ENCODE measurements at regions not wholly inside any gene's neighbourhood (a gene's known extent, or its start where the extent isn't known, plus 50 kb on each side); places are given as distances from the start of the nearest gene placed in this dataset. TPM values are rescaled to one million over a fixed set of nuclear protein-coding genes. Genes with fewer than 3 reads are reported as not detected.

DNA sequence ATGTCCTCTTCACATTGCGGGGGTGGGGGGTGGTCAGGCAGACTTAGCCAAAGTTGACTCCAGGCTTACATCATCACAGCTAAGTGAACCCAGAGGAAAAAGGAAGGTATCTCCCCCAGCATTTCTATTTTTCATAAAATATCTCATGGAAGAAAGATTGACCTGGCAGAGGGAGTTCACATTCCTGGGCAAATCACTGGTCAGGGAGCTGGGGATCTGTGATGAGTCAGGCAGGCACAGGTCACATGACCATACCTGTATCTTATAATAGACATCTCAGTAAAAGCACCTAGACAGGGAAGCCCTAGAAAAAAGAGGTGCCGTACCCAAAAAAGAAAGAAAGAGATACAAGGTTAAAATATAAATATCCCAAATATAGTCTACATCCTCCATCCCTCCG lies 57.3 kb upstream of the WWC1 start:
- no peak for DNase-seq
- H3K23ac ChIP-seq (ENCODE audit: low read length in 2 of 2): no peak overlapping the region
- no peaks in the 10 kb centered on the region for H3K4me1 ChIP-seq (ENCODE audit: control insufficient read depth, insufficient read depth, low read depth, low read length)
- peaks cover 4% of the 10 kb centered on the region for H3K9me3 ChIP-seq (ENCODE audit: control insufficient read depth, low read length)
- H2AK5ac ChIP-seq (ENCODE audit: low read length, severe bottlenecking): no peak overlapping the region
- H2AFZ ChIP-seq (ENCODE audit: low read depth, low read length): no peak overlapping the region
- no peak overlapping the region for H3K4me3 ChIP-seq (ENCODE audit: insufficient read depth in 1 of 2, low read depth in 1 of 2, low read length in 2 of 2)
- H3K27me3 ChIP-seq (ENCODE audit: control insufficient read depth in 1 of 2, insufficient read depth in 1 of 2, low read length in 2 of 2): peaks cover 0 to 29% of the 10 kb centered on the region in 2 experiments
- no peak overlapping the region for H4K91ac ChIP-seq (ENCODE audit: low read length)
- no peak overlapping the region for H3K18ac ChIP-seq (ENCODE audit: low read depth in 1 of 2, low read length in 2 of 2)
- no peak overlapping the region for H2BK12ac ChIP-seq (ENCODE audit: low read length in 2 of 2)
- H3K14ac ChIP-seq (ENCODE audit: low read length in 2 of 2): no peak overlapping the region
- no peak overlapping the region for H2BK120ac ChIP-seq (ENCODE audit: low read depth, low read length)
- no peak overlapping the region for H2BK15ac ChIP-seq (ENCODE audit: low read depth, poor library complexity, severe bottlenecking)
- H3K36me3 ChIP-seq (ENCODE audit: control insufficient read depth in 1 of 2, insufficient read depth in 2 of 2, low read depth in 1 of 2, low read length in 2 of 2): peaks cover 0 to 25% of the 10 kb centered on the region in 2 experiments
- WGBS: 87% methylated on average over 2 of the region's 3 CpGs
- H3K4me2 ChIP-seq (ENCODE audit: low read length, poor library complexity, severe bottlenecking): no peak overlapping the region
- no peak overlapping the region for H2BK5ac ChIP-seq (ENCODE audit: low read depth, low read length, poor library complexity, severe bottlenecking)
- no peak overlapping the region for H4K8ac ChIP-seq (ENCODE audit: low read length)
- no peak overlapping the region for H3K9ac ChIP-seq (ENCODE audit: low read length)
- no peaks in the 10 kb centered on the region for H3K79me1 ChIP-seq (replicated peaks; ENCODE audit: low read length, poor library complexity, severe bottlenecking)
- no peak overlapping the region for H3K4ac ChIP-seq (ENCODE audit: low read depth in 1 of 2, low read length in 2 of 2)
- H3K27ac ChIP-seq (ENCODE audit: low read length, poor library complexity, severe bottlenecking): no peak overlapping the region

DNA sequence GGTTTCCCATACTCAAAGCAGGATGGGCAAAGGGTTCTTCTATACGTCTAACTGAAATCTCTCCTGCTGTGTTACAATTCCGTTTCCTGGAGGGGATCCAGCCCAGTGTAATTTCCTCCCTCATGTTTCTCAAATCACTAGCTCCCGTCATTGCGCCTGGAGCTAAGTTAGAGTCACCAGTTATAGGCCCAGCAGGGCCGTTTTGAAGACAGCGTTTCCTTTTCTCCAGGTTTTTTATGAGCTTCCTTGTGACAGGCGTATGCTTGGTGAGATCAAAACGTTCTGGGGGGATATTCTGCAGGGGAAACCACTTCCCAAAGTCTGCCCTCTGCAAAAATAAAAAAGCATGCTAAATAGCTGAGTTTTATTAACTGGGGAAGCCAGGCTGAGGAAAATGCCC lies 53.0 kb upstream of the WWC1 start:
- H3K4me2 ChIP-seq (ENCODE audit: low read length, poor library complexity, severe bottlenecking): no peak overlapping the region
- no peak overlapping the region for H2AK5ac ChIP-seq (ENCODE audit: low read length, severe bottlenecking)
- no peak overlapping the region for H2BK5ac ChIP-seq (ENCODE audit: low read depth, low read length, poor library complexity, severe bottlenecking)
- H3K23ac ChIP-seq (ENCODE audit: low read length in 2 of 2): no peak overlapping the region
- no peaks in the 10 kb centered on the region for H3K79me1 ChIP-seq (replicated peaks; ENCODE audit: low read length, poor library complexity, severe bottlenecking)
- H3K36me3 ChIP-seq (ENCODE audit: control insufficient read depth in 1 of 2, insufficient read depth in 2 of 2, low read depth in 1 of 2, low read length in 2 of 2): no peaks in the 10 kb centered on the region
- no peak overlapping the region for H3K18ac ChIP-seq (ENCODE audit: low read depth in 1 of 2, low read length in 2 of 2)
- H4K8ac ChIP-seq (ENCODE audit: low read length): no peak overlapping the region
- no peak for DNase-seq
- H2BK12ac ChIP-seq (ENCODE audit: low read length in 2 of 2): no peak overlapping the region
- no peak overlapping the region for H4K91ac ChIP-seq (ENCODE audit: low read length)
- H3K4ac ChIP-seq (ENCODE audit: low read depth in 1 of 2, low read length in 2 of 2): no peak overlapping the region
- no peak overlapping the region for H3K4me3 ChIP-seq (ENCODE audit: insufficient read depth in 1 of 2, low read depth in 1 of 2, low read length in 2 of 2)
- H3K27ac ChIP-seq (ENCODE audit: low read length, poor library complexity, severe bottlenecking): no peak overlapping the region
- no peaks in the 10 kb centered on the region for H3K4me1 ChIP-seq (ENCODE audit: control insufficient read depth, insufficient read depth, low read depth, low read length)
- no peak overlapping the region for H3K9ac ChIP-seq (ENCODE audit: low read length)
- H3K9me3 ChIP-seq (ENCODE audit: control insufficient read depth, low read length): peaks cover under 1% of the 10 kb centered on the region
- WGBS: 33% methylated on average over 5 of the region's 8 CpGs
- no peak overlapping the region for H2AFZ ChIP-seq (ENCODE audit: low read depth, low read length)
- no peak overlapping the region for H2BK120ac ChIP-seq (ENCODE audit: low read depth, low read length)
- peaks cover 0 to 12% of the 10 kb centered on the region in 2 experiments for H3K27me3 ChIP-seq (ENCODE audit: control insufficient read depth in 1 of 2, insufficient read depth in 1 of 2, low read length in 2 of 2)
- H3K14ac ChIP-seq (ENCODE audit: low read length in 2 of 2): no peak overlapping the region
- H2BK15ac ChIP-seq (ENCODE audit: low read depth, poor library complexity, severe bottlenecking): no peak overlapping the region

DNA sequence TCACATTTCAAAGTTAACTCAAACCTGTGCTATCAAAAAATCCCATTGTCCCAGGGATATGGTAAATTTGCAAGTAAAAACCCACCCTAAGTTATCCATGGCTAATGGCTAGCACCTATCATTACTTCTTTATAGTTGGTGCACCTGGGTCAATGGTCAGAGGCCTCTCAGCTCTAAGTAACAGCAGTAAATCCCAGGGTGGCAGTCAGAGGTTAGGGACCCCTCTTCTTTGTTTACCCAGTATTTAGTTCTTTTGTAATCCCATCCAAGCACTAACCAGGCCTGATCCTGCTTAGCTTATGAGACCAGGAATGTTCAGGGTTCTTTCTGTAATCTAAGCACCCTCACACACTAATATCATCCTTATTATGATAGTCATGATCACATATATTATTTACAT lies 52.1 kb upstream of the WWC1 start:
- no peak overlapping the region for H4K8ac ChIP-seq (ENCODE audit: low read length)
- H3K23ac ChIP-seq (ENCODE audit: low read length in 2 of 2): no peak overlapping the region
- H3K27me3 ChIP-seq (ENCODE audit: control insufficient read depth in 1 of 2, insufficient read depth in 1 of 2, low read length in 2 of 2): peaks cover 0 to 7% of the 10 kb centered on the region in 2 experiments
- H2BK15ac ChIP-seq (ENCODE audit: low read depth, poor library complexity, severe bottlenecking): no peak overlapping the region
- no peaks in the 10 kb centered on the region for H3K79me1 ChIP-seq (replicated peaks; ENCODE audit: low read length, poor library complexity, severe bottlenecking)
- no peak overlapping the region for H2AK5ac ChIP-seq (ENCODE audit: low read length, severe bottlenecking)
- no peak overlapping the region for H3K4me3 ChIP-seq (ENCODE audit: insufficient read depth in 1 of 2, low read depth in 1 of 2, low read length in 2 of 2)
- H2BK120ac ChIP-seq (ENCODE audit: low read depth, low read length): no peak overlapping the region
- H3K27ac ChIP-seq (ENCODE audit: low read length, poor library complexity, severe bottlenecking): no peak overlapping the region
- no peak overlapping the region for H3K18ac ChIP-seq (ENCODE audit: low read depth in 1 of 2, low read length in 2 of 2)
- H2AFZ ChIP-seq (ENCODE audit: low read depth, low read length): no peak overlapping the region
- no peaks in the 10 kb centered on the region for H3K4me1 ChIP-seq (ENCODE audit: control insufficient read depth, insufficient read depth, low read depth, low read length)
- H3K4ac ChIP-seq (ENCODE audit: low read depth in 1 of 2, low read length in 2 of 2): no peak overlapping the region
- no peak overlapping the region for H2BK12ac ChIP-seq (ENCODE audit: low read length in 2 of 2)
- H2BK5ac ChIP-seq (ENCODE audit: low read depth, low read length, poor library complexity, severe bottlenecking): no peak overlapping the region
- H4K91ac ChIP-seq (ENCODE audit: low read length): no peak overlapping the region
- no peak overlapping the region for H3K4me2 ChIP-seq (ENCODE audit: low read length, poor library complexity, severe bottlenecking)
- H3K9me3 ChIP-seq (ENCODE audit: control insufficient read depth, low read length): no peaks in the 10 kb centered on the region
- no peak overlapping the region for H3K9ac ChIP-seq (ENCODE audit: low read length)
- peaks cover 0 to 3% of the 10 kb centered on the region in 2 experiments for H3K36me3 ChIP-seq (ENCODE audit: control insufficient read depth in 1 of 2, insufficient read depth in 2 of 2, low read depth in 1 of 2, low read length in 2 of 2)
- H3K14ac ChIP-seq (ENCODE audit: low read length in 2 of 2): no peak overlapping the region
- no peak for DNase-seq

Small RNA genes lying in the stretch of these regions (small RNA-seq; reads per million reads assigned to genes)
- gene AC026403.1 (ENCODE audit: low read depth) (not detected), gene RF00561 (ENCODE audit: low read depth) (not detected), gene RN7SKP60 (ENCODE audit: low read depth) (not detected), gene RNU6-168P (ENCODE audit: low read depth) (not detected), gene RNU6-209P (ENCODE audit: low read depth) (not detected)
